ENCODE measurements at regions not wholly inside any gene's neighbourhood (a gene's known extent, or its start where the extent isn't known, plus 50 kb on each side); places are given as distances from the start of the nearest gene placed in this dataset.
"Not testable (repeated sequence)": the region's sequence is repeated elsewhere in the genome, so short reads cannot be mapped to it uniquely, and the experiment has no call there.

GRCh38 chr3:124133366-124133940 lies 141.5 kb upstream of the ROPN1 start:
- intact Hi-C loops (cut with micrococcal nuclease) = no loop called here

GRCh38 chr3:124137216-124137615 lies 145.3 kb upstream of the ROPN1 start:
- intact Hi-C loops (cut with micrococcal nuclease) = no loop called here

- intact Hi-C loops (cut with micrococcal nuclease) = no loop called here
Observed at GRCh38 chr3:124138148-124138547, 146.2 kb upstream of the ROPN1 start.

GRCh38 chr3:124140746-124141145 lies 148.8 kb upstream of the ROPN1 start:
- intact Hi-C loops (cut with micrococcal nuclease) = no loop called here

GRCh38 chr3:124142389-124142970 lies 150.6 kb upstream of the ROPN1 start:
- intact Hi-C loops (cut with micrococcal nuclease) = no loop called here

GRCh38 chr3:124143047-124143446 lies 151.1 kb upstream of the ROPN1 start:
- intact Hi-C loops (cut with micrococcal nuclease) = no loop called here

GRCh38 chr3:124144035-124144814 lies 152.3 kb upstream of the ROPN1 start:
- intact Hi-C loops (cut with micrococcal nuclease) = no loop called here

GRCh38 chr3:124147429-124147828 lies 155.5 kb upstream of the ROPN1 start:
- intact Hi-C loops (cut with micrococcal nuclease) = no loop called here

GRCh38 chr3:124147946-124148345 lies 156.0 kb upstream of the ROPN1 start:
- intact Hi-C loops (cut with micrococcal nuclease) = no loop called here

- intact Hi-C loops (cut with micrococcal nuclease) = no loop called here
Observed at GRCh38 chr3:124149081-124149480, 157.2 kb upstream of the ROPN1 start.

GRCh38 chr3:124149771-124150170 lies 157.8 kb upstream of the ROPN1 start:
- intact Hi-C loops (cut with micrococcal nuclease) = no loop called here

- intact Hi-C loops (cut with micrococcal nuclease) = not testable (repeated sequence)
Observed at GRCh38 chr3:124152891-124153290, 161.0 kb upstream of the ROPN1 start.

- intact Hi-C loops (cut with micrococcal nuclease) = no loop called here
Observed at GRCh38 chr3:124156866-124157712, 165.2 kb upstream of the ROPN1 start.

- intact Hi-C loops (cut with micrococcal nuclease) = no loop called here
Observed at GRCh38 chr3:124157748-124158147, 165.8 kb upstream of the ROPN1 start.

GRCh38 chr3:124158168-124158881 lies 166.4 kb upstream of the ROPN1 start:
- intact Hi-C loops (cut with micrococcal nuclease) = no loop called here

- intact Hi-C loops (cut with micrococcal nuclease) = no loop called here
Observed at GRCh38 chr3:124161448-124161847, 169.5 kb upstream of the ROPN1 start.

GRCh38 chr3:124163689-124164088 lies 171.8 kb upstream of the ROPN1 start:
- intact Hi-C loops (cut with micrococcal nuclease) = no loop called here

- intact Hi-C loops (cut with micrococcal nuclease) = no loop called here
Observed at GRCh38 chr3:124168271-124168670, 176.3 kb upstream of the ROPN1 start.

GRCh38 chr3:124172283-124172682 lies 180.4 kb upstream of the ROPN1 start:
- intact Hi-C loops (cut with micrococcal nuclease) = no loop called here

- intact Hi-C loops (cut with micrococcal nuclease) = no loop called here
Observed at GRCh38 chr3:124172816-124173215, 180.9 kb upstream of the ROPN1 start.

- intact Hi-C loops (cut with micrococcal nuclease) = no loop called here
Observed at GRCh38 chr3:124174476-124174875, 182.6 kb upstream of the ROPN1 start.

Data from T-helper 1 cell treated with Interleukin-12 subunit alpha and Interleukin-12 subunit beta and Interleukin-4 antibody, amounts not matched to agents 30 ng/mL and 1 ng/mL, for 36 hours (primary cell).